LHCN-M2 (cell line): ENCODE measurements at regions not wholly inside any gene's neighbourhood (a gene's known extent, or its start where the extent isn't known, plus 50 kb on each side); places are given as distances from the start of the nearest gene placed in this dataset.
A peak's percentile ranks its signal among the peaks of the same experiment; 100 is the strongest.

Experiments used
- DNase-seq: peaks from one replicate; pipeline ENCODE4 v3.0.0-alpha.2; 2012; ENCODE audit warnings: low read depth

DNA sequence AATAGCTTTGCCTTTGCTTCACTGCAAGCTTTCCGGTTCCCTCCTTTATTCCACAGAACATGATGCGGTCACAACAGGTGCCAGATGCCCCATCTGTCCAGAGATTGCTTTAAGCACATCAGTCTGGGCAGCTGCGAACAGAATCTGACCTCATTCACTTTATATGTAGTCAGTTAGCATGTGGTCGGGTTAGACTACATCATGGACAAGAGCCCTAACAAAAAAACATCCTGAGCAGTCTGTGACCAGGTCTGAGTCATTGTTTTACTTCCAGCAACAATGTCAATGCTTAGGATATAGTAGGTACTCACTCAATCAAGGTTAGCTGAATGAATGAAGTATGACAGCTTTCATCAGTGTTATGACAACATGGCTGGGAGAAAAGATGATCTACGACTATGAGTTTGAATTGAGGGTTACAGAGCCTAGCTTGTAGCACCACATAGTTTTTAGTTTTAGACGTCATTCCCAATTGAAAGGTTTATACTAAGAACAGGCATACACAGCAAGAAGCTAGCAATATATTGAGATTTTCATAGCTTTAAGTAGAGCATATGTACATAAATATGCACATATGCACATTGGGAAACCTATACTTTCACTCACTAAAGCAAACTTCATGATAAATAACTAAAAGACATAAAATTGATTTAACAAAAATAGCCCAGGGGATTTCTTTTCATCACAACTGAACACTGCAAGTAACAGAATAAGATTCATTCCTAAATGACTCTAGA is 64.2 kb upstream of the TMCC3 start:
- peak; percentile 99 for DNase-seq

DNA sequence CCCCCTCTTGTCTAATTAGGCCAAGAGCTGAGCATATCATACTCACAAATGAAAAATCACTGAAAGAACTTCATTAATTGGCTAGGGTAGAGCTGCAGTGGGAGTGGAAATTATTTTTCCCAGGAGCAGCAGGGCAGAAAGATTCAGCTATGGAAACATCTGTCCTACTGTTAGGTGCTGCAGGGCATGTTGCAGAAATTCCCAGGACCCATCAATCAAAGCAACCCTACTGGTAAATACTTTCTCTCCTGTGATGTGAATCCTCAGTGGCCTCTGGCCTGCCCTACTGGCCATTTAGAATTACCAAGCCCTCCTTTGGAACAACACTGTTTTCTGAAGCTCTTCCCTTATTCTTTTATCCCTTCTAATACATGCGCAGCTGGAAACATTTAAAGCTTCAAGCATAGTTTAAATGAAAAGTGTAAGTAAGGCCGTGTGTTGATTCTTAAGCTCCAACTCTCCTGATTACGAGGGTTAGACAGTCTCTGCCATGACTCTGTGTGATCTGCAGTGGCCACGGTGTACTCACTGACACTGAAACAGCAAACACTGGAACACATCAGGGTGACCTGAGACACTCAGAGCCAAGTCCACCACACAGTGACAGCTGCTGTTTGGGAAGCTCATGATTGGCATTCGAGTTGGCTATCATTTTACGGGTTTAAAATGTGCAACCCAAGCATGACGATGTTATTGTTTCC is 62.6 kb upstream of the TMCC3 start:
- peak; percentile 26 for DNase-seq

DNA sequence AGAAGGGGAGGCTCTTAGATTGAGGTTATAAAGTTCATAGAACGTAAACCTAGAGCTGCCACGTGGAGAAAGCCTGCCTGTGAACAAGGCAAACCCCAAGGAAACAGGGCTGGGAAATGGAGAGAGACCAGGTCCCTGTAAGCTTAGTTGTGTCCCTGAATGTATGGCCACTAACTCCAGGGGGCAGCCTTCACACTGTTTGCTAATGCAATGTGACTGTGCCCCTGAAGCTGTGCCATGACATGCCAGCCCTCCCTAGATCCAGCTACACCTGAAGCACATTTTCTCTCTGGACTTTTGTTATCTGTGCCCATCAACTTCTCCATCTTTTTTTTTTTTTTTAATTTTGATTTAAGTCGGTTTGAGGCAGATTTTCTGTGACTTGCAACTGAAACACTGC is 60.6 kb upstream of the TMCC3 start:
- peak; percentile 22 for DNase-seq

DNA sequence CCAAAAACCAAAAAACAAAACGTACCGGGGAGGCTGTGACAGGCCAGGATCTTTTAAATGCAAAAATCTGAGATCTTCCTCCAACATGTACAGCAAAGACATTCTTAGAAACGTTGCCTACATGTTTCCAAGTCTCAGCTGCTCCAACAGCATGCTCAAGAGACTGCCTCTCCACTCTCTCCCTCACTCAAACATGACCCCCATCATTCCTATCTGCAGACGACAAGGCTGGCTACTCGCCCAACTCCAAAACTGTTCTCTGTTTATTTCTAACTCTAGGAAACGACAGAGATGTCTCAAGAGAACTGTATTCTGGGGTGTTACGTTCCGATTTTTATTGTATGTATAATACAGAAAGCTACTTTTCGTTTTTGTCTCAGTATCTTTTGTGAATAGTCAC is 57.5 kb upstream of the TMCC3 start:
- DNase-seq: no peak

DNA sequence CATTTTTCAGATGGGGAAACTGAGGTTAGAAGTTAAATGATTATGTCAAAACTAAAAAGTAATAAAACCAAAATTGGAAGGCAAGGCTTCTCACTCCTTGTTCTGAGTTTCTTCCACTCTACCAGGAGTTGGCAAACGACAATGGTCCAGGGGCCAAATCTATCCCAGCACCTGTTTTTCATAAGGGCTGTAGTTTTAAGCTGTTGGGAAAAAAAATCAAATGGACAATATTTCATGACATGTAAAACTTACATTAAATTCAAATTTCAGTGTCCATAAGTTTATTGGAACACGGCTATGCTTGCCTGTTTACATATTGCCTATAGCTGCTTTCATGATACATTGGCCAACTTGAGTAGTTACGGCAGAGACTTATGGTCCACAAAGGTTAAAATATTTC is 56.7 kb upstream of the TMCC3 start:
- no peak for DNase-seq

DNA sequence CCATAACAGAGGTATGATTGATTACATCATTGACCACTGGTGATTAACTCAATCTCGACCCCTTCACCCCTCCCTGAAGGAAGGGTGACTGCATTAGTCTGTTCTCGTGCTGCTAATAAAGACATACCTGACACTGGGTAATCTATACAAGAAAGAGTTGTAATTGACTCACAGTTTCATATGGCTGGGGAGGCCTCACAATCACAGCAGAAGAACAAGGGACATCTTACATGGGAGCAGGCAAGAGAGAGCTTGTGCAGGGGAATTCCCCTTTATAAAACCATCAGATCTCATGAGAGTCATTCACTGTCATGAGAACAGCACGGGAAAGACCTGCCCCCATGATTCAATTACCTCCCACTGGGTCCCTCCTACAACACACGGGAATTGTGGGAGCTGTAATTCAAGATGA is 55.9 kb upstream of the TMCC3 start:
- no peak for DNase-seq

DNA sequence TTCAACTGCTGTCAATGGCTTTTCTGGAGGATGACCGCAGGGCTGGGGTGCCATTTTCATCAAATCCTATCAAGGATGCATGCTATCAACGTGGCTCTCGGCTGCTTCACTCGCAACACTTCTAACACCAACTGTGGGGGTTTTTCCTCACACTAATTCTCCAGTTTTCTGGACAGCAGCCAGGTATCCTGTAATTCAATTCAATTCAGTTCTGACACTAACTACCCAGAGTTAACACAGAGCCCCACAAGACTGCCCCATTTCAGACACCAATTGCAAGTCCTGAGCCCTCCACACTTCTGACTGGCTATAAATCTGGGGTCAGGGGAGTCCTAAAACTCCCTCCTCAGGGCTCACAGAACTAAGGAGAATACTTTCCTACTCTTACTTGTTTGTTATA is 55.3 kb upstream of the TMCC3 start:
- DNase-seq: no peak

DNA sequence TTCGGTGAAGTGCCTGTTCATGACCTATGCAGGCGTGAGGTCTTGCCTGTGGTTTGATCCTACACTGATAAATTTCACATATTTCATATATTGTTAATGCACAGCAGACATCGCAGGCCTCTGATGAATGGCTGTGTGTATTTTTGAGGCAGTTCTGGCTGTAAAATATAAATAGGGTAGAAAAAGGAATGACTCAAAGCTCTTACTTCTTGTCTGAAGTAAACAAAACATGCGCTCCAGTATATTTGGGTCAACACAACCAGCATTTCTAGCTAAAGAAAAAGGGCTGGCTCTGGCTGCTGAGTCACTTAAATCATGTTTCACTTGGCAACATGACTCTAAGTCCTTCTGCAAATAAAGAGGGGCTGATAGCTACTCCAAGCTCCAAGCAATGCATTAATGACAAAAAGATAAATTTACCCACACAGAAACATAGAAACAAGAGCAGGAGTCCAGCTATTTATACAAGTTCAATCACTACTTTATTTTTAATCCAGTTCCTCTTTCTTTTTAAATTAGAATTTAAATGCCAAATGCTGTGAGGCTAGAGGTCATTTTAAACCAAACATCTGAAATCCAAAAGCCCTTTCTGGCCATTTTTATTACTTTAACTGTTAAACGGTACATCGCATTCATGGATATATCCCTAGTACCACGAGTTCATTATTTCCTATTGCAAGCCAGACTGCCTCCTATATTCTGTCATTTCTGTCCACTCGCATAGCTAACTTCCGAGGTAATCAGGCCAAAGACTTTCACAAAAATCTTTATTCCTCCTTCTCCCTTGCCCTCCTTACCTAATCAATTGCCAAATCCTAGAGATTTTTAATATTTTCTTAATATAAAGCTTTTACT is 54.3 kb upstream of the TMCC3 start:
- peak; percentile 80 for DNase-seq

DNA sequence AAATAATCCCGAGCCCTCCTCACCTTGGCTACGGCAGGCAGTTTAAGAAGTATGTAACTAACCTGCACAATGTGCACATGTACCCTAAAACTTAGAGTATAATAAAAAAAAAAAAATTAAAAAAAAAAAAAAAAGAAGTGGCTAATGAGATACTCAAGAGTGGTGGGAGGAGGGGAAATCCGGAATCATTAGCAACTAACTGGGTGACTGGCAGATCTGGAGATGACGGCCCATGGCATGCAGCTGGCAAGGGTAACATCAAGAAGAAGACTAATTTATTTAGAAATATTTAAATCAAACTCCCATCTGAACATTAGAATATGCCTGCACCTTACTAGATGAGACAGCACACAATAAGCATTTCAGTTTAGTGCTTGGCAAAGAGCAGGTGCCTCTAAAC is 52.3 kb upstream of the TMCC3 start:
- no peak for DNase-seq

DNA sequence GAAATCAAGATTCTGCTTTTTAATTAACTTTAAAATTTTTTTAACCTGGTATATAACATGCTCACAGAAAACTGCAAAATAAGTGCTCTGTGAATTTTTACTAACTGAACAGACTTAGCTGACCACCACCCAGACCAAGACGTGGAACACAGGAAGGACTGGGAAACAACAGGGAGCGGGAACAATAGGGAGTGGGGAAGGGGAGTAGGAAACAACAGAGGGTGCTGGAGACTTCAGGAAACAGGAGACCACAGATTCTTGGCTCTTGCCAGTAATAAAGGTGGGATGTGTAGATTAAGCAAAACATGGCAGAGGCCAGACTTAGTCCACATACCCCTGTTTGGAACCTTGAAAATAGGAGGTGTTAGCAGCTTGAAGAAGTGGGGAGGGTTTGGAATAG is 51.4 kb upstream of the TMCC3 start:
- no peak for DNase-seq

DNA sequence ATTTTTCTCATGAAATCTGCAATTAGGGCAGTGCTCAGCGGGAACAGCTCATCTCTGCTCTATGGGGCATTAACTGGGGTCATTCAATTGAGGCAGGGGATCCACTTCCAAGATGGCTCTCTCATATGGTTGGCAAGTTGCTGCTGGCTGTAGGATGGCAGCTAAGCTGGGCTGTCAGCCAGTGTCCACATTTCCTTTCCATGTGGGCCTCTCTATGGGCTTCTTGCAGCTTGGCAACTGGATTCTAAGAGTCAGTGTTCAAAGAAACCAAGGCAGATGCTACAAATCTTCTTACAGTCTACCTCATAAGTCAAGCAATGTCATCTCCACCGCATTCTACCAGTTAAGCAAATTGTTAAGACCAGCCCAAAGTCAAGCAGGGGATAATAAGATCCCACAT is 50.3 kb upstream of the TMCC3 start:
- no peak for DNase-seq
